UCSD-AML1 (cell line): ENCODE measurements at regions not wholly inside any gene's neighbourhood (a gene's known extent, or its start where the extent isn't known, plus 50 kb on each side); places are given as distances from the start of the nearest gene placed in this dataset.
"Not testable (repeated sequence)": the region's sequence is repeated elsewhere in the genome, so short reads cannot be mapped to it uniquely, and the experiment has no call there.

Experiments
- DNase-seq: peaks from one replicate; lab custom pipeline; 2025; ENCODE audit not compliant: unreplicated experiment; lab: John Stamatoyannopoulos, UW

DNA sequence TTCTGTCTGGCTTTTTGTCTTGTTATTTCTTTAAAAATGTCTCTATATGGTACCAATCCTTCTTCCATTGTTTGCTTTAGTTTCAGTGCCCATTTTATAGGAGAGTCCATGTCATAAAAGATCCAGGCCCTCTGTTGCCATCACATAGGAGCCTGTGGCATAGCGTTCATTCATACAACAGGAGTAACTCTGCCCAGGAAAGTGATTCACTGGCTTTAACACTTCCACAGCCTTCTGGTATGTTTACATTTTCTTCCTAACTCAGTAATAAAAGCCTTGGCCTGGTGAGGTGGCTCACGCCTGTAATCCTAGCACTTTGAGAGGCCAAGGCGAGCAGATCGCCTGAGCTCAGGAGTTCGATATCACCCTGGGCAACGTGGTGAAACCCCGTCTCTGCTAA, 519.3 kb upstream of the PTGER4 start:
- DNase-seq = no peak

DNA sequence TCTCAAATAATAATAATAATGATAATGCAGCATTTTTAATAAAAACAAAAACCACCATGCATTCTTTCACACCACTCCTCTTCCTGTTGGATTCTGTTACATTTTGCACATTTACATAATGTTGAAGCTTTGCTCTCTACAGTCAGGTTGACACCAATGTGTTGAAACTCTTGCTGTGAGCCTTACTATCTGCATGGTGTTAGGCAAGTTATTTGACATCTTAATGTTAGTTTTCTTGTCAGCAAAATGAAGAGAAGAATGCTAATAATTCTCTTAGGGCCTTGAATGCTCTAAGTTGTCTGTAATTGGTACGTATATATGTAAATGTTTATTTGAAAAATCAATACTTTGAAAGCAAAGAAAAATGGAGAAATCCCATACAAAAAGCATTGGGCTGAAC, 525.5 kb upstream of the PTGER4 start:
- DNase-seq = no peak

DNA sequence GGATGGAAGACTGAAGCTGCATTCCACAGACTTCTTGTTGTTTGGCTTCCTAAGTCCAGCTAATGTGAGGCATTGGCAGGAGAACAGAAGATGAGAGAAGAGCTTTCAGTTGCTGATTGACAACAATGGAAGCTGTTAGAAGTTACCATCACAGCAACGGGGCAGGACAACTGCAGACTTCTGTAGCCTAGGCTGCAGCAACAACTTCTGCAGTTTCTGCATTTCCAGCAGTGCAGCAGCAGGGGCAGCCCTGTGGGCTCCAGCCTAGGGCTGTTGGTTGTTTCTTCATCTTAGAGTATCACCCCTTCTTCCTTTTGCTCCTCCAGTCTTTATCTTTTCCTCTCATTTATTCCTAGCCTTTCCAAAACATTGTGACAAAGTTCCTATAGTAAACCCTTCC, 528.8 kb upstream of the PTGER4 start:
- DNase-seq = no peak

DNA sequence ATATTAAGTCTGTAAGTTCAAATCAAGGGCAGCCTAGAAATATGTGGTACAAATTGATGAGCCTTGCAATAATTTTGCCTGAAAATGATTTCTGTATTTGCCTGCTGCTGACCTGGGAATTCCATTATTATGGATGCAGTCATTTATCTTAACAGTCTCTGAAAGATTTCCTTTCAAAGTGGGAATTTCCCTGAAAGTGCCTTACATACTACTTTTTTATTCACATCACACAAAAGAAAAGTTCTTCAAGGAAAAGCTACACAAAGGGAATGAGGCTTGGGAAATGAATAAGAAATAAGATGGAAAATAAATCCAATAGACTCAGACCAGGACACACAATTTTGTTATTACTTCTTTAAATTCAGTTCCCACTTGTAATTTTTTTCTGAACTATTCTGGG, 537.8 kb upstream of the PTGER4 start:
- DNase-seq = no peak

DNA sequence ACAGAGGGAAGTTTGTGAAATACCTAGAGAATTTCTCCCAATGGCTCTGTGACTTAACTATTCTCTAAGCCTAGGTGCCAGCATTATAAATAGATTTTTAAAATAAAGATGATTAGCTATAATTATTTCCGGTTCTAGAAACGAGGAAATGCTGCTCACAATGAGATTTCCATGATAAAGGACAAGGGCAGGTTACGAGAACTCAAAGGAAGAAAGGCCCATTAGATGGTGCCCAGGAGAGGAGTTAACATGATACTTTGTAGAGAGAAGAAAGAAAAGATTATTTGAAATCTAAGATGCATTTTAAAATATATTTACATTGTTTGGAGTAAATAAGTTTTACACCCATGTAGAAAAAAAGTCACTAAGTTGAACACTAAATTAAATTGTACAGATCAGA, 538.3 kb upstream of the PTGER4 start:
- DNase-seq = no peak

DNA sequence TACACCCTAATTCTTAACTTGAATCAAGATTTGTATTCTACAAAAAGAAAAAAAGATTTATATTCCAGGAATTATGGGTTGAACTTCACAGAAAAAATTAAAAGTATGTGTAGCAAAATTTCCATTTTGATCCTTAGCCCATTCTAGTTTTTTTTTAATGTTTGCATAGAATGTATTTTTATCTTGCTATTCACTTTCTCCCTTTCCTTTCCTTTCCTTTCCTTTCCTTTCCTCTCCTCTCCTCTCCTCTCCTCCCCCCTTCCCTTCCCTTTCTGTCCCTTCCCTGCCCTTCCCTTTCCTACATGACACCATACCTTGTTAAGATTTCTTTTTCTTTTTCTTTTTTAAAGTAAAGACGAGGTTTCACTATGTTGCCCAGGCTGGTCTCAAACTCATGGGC, 542.5 kb upstream of the PTGER4 start:
- no peak for DNase-seq

DNA sequence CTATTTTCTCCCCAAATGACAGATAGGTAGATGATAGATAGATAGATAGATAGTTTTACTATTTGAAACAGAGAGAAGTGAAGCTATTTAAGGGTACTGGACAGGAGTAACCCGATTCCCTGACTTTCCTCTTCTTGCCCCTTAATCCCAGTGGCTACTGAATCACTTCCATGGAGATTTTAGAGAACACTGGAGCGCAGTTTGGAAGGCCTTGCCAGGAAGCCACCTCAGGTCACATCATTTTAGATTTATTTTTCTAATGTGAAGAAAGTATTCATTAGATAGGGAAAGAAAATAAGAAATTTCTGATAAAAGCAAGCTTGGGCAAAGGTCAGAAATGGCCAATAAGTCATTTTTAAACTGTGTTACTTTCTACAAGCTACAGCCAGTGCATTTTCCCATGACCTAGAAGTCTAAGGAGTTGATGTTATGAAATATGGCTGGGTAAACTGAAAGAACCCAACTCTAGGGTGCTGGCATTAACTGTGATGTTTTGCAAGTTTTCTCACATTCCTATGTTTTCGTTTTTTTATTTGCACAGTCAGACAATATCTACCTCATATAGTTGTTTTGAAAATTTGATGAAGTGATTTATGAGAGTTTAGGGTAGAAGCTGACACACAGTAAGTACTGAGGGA, 544.7 kb upstream of the PTGER4 start:
- DNase-seq = no peak

DNA sequence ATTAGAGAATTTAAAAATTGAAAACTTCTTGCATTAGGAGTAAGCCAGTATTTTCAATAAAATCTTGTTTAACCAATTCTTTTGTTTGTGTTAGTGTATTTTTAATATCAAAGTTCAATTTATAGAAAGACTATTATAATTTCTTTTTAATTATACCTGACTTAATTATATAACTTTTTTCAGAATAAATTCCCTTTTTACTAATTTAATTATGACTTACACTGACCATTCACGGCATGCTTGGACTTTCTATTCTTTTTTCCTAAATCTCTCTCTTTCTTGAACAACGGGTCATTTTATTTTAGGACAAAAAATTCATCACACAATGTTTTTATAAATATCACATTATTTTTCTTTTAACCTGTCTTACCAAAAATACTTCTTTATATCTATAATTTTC, 555.3 kb upstream of the PTGER4 start:
- DNase-seq = no peak

DNA sequence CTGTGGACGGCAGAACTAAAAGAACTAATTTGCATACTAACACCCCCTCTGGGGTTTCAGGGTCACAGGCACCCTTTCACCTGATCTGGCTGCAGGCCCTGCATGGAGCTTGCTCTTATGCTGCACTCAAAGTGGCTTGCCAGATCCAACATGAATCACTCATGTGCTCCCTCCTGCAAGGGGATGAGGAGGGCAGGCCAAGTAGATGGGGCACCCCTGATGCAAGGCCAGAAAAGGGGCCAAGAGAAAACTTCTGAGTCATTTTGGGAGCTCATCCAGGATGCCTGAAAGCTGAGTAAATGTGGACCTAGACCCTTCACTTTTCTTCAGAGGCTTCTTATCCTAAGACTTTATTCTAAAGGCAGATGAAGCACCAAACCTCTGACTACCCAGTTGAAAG, 558.5 kb upstream of the PTGER4 start:
- no peak for DNase-seq

DNA sequence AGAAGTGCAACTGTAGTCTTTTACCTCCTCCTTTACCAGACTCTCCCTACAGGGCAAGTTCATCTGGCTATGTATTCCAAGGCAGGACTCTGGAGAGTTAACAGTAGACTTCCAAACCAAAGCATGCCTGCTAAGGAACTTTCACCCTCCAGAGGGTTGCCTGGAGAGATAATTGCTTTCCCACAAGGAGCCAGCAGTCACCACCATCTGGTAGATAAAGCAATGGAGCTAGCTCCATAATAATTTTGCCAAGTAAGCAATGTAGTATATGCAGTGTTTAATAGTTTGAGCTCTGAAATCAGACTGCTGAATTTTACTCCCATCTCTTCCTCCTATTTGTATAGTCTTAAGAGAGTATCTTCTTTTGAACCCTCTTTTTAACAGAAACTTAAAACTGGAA, 566.8 kb upstream of the PTGER4 start:
- no peak for DNase-seq

DNA sequence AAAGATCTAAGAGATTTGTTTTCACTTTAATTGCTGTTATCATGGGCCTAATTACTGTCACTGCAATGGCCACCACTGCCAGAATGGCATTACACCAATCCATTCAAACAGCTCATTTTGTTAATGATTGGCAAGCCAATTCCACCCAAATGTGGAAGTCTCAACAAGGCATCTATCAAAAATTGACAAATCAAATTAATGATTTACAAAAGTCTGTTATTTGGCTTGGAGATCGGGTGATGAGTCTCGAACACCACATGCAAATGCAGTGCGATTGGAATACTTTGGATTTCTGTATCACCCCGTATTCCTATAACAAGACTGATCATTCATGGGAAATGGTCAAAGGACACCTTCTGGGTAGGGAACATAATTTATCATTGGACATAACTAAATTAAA, 568.7 kb upstream of the PTGER4 start:
- not testable (repeated sequence) for DNase-seq

DNA sequence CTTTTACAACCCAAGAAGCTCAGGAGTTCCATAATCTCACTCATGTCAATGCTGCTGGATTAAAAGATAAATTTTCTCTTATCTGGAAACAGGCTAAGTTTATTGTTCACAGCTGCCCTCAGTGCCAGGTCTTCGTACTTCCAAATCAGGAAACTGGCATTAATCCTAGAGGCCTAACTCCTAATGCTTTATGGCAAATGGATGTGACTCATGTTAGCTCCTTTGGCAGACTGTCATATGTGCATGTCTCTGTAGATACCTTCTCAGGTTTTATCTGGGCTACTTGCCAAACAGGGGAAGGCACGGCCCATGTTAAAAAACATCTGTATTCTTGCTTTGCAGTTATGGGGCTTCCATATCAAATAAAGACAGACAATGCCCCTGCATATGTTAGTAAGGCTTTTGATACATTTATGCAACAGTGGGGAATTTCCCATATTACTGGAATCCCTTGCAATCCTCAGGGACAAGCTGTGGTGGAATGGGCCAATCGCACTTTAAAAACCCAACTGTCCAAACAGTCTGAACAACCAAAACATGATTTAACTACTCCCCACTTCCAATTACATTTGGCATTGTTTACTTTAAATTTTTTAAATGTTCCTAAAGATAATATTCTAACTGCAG, 570.8 kb upstream of the PTGER4 start:
- not testable (repeated sequence) for DNase-seq

DNA sequence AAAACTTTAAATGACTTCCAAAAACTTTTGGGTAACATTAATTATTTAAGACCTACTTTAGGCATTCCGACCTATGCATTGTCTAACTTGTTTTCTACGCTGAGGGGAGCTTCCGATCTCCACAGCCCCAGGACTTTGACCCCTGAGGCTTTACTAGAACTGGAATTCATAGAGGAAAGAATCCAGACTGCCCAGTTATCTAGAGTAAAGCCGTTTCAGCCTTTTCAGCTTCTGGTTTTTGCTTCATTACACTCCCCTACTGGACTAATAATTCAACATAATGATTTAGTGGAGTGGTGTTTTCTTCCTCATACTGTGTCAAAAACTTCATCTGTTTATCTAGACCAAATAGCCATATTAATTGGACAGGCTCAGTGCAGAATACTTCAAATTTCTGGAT, 571.9 kb upstream of the PTGER4 start:
- not testable (repeated sequence) for DNase-seq

DNA sequence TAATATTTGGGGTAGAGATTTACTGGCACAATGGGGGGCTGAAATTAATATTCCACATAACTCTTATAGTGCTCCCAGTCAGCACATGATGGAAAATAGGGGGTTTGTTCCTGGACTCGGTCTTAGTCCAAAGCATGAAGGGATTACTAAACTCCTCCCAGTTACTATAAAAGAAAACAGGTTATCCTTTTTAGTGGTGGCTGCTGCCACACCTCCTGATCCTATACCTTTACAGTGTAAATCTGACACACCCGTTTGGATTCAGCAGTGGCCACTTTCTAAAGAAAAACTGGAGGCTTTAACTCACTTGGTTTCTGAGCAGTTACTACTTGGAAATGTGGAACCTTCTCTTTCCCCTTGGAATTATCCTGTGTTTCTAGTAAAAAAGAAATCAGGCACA, 572.9 kb upstream of the PTGER4 start:
- no peak for DNase-seq

DNA sequence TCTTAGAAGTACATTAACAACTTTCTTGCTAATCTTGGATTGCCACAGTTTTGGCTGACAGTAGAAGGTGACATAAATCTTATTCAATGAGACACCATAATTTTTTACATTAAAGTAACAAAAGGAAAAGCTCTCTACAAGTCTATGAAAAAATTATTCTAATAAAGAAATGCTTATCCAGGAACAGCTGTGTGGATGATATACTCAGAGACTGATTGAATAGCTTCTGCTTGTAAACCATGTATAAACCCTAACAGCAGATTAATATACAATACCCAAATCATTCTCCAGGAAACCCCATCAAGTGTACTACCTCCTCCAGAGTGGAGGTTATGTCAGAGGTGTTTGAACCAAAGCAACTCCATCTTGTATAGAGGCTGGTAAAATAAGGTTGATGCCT, 581.4 kb upstream of the PTGER4 start:
- no peak for DNase-seq

DNA sequence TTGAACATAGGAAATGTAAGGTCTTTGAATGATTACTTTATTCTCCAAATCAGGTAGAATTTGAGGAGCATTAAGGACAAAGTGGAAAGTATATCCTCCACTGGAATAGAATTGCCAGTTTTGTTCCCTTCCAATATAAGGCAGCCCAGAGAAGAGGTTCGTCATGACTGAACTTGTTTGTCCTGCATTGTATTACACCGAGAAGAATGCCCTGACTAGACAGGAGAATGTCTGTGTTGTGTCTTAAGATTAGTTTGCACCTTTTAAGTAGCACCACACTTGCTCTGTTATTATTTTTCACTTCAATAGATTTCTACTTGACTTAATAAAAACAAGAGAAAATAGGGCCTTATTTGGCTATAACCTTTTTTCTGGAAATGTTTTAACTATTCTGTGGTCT, 586.2 kb upstream of the PTGER4 start:
- DNase-seq = no peak

DNA sequence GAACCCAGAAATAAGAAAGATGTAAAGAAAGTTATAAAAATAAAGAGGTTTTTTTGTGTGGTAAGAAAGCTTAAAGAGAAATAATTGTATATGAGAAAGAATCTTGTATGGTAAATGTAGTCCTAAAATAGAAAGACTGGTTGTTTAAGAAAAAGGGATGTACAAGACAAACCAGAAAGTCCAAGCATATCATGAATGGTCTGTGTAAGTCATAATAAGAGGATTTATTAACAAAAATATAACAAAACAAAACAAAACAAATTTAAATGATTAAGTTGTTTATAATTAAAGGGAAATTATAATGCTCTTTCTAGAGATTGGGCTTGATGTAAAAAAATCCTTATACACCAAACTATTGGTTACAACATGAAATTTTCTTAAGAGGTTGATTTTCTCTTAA, 590.4 kb upstream of the PTGER4 start:
- DNase-seq = no peak

DNA sequence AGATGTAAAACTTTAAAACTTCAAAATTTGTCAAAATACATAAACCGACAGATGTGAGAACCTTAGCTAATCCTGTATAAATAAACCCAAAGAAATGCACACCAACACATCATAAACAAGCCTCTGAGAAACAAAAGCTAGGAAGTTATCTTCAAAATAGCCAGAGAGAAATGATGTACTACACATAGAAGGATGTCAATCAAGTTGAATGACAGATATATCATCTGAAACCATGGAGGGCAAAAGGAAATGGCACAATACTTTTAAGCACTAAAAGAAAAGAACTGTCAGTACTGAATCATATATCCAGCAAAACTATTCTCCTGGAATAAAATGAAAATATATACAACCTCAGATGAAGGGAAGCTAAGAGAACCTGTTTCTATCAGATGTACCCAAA, 595.1 kb upstream of the PTGER4 start:
- DNase-seq = no peak

DNA sequence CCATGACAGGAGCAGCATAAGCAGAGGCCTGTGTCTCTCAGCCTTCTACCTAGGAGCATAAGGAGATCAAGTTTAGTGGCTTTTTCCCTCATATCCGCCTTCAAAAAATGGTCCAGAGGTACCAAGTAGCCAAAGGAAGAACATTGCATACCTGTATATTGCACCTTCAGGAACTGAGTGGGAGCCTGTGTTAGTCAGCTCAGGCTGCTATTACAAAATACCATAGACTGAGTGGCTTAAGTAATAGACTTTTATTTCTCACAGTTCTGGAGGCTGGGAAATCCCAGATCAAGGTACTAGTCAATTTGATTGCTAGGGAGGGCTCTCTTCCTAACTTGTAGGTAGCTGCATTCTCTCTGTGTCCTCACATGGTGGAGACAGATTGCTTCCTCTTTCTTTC, 597.4 kb upstream of the PTGER4 start:
- DNase-seq = no peak

DNA sequence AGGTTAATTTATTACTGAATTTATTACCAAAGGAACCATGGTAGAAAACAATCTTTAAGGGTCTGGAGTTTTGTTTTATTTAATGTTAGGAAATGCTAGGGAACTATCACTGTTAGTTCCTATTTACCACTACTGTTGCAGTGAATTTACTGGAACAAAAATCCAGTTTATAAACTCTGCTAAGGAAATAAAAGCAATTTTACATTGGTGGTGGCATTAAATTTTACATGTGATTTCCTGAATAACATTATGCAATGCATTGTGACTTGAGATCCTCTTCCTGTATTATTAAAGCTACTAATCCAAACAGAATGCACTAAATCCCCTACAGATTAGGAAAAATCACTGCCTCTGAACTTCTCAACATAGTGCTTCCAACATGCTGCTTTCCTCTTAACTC, 599.5 kb upstream of the PTGER4 start:
- DNase-seq = no peak

DNA sequence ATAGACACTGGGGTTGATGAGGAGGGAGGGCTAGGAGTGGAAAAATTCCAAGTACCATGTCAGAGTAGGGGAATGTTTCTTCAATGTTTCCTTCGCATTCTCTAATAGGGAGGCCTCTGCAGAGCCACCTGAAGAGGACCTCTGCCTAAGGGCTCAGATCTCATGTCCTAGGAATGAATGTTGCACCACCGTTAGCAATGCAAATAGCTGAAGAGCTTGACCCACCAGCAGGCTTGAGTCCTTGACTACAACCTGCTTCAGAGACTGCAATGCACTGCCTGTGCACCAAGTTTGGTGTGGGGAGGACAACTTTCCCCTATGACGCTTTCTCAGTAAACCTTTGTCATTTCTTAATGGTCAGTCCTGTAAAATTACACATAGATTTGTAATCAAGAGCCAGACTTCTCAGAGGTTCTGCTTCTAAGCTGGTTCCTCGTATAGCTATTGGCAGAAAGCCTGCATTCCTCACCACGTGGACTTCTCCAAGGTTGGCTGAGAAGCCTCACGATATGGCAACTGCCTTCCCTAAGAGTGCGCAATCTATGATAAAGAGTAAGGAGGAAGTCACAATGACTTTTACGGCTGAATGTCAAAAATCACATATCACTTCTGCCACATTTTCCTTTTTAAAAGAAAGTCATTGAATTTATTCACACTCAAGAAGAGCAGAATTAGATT, 600.7 kb upstream of the PTGER4 start:
- no peak for DNase-seq

DNA sequence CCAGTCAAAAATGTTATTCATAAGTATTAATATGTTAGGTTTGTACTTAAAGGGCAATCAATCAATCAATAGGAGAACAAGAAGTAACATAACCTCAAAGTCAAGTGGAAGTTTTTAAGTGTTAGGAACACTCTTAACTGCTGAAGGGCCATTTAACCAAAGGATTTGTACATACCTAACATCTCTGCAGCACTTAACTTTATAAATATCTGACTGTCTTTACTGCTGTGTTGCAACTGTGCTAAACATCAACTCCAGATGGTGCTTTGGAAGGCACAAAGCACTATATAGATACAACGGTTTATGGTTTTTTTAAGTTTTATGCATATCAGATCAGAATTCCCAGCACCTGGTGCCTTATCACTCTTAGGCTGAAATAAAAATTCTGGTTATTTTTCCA, 604.9 kb upstream of the PTGER4 start:
- no peak for DNase-seq

DNA sequence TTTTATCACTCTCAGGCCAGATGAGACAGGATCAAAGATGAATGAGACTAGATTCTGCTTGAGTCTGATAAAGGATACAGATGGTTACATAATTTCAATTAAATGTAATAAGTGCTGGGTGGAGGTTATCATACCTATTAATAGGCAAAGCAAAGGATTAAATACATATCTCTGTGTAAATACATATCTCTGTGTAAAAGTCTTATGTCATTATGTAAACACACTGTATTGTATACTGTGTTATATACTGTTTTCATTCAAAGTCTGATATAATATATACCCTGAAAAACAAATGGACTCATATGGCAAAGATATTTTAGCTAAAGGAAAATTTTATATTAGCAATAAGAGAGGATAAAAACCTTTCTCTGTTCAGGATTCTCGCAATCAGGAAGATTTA, 605.8 kb upstream of the PTGER4 start:
- no peak for DNase-seq
